ENCODE measurements at regions not wholly inside any gene's neighbourhood (a gene's known extent, or its start where the extent isn't known, plus 50 kb on each side); places are given as distances from the start of the nearest gene placed in this dataset.
"Not testable (repeated sequence)": the region's sequence is repeated elsewhere in the genome, so short reads cannot be mapped to it uniquely, and the experiment has no call there.

DNA sequence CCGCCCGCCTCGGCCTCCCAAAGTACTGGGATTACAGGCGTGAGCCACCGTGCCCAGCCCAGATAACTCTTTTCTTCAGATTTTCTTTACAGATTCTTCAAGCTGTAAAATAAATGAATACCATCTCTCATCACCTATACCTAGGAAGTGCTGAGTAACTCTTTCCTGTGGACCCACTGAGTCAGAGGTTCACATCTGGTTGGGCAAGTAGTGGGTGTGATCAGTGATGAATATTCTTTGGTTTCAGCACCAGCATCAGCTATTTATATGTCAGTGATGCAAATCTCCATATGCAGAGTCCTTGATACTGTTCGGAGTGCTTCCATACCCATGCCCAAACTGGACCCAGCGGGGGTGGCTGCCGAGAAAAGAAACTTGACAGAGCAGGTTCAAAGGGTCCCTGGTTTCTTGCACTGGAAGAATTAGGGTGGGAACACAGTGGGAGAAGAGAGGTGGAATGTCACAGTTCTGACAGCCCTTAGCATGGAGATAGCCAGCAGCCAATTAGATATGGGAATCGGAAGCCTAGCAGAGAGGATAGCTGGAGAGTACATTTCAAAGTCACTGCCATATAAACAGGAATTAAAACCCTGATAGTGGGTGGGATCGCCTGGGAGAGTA lies 64.9 kb upstream of the DDR1 start:
- H3K27me3 ChIP-seq: no peaks in the 10 kb centered on the region
- peak overlapping the region; percentile 28 for H3K27ac ChIP-seq
- H3K4me1 ChIP-seq (ENCODE audit: low read depth): peaks cover 31% of the 10 kb centered on the region
- no peaks in the 10 kb centered on the region for H3K9me3 ChIP-seq (ENCODE audit: low read depth)
- no peaks in the 10 kb centered on the region for H3K36me3 ChIP-seq
- TF ChIP-seq, protein P1, sequence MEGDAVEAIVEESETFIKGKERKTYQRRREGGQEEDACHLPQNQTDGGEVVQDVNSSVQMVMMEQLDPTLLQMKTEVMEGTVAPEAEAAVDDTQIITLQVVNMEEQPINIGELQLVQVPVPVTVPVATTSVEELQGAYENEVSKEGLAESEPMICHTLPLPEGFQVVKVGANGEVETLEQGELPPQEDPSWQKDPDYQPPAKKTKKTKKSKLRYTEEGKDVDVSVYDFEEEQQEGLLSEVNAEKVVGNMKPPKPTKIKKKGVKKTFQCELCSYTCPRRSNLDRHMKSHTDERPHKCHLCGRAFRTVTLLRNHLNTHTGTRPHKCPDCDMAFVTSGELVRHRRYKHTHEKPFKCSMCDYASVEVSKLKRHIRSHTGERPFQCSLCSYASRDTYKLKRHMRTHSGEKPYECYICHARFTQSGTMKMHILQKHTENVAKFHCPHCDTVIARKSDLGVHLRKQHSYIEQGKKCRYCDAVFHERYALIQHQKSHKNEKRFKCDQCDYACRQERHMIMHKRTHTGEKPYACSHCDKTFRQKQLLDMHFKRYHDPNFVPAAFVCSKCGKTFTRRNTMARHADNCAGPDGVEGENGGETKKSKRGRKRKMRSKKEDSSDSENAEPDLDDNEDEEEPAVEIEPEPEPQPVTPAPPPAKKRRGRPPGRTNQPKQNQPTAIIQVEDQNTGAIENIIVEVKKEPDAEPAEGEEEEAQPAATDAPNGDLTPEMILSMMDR (IDR thresholded peaks at IDR 0.05; ENCODE audit: low read depth, low read length): no peak
- no peak overlapping the region for H3K4me3 ChIP-seq
- DNase-seq (ENCODE audit: low read depth in 1 of 2, low spot score in 1 of 2): no peak

DNA sequence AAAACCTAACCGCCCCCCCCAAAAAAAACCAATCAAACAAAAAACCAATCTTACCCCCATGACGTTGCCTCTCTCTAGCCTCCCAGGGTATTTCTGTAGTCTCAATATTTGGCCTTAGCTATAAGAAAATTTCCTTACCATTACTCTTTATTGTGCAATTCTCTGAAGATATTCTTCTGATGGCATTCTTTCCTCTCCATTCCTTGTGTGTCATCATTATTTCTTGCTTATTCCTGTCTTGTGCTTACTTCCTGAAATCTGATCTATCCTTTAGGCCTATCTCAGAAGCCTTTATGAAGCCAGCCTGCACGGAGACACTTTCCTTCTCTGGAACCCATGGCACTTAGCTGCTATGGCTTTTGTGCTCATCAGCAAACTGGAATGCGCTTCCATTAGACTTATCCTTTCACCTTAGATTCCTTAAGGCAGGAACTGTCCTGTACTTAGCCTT lies 65.9 kb upstream of the DDR1 start:
- Histone ChIP-seq H3K27me3 (no peaks in the 10 kb centered on the region), H3K9me3 (ENCODE audit: low read depth) (no peaks in the 10 kb centered on the region), H3K36me3 (no peaks in the 10 kb centered on the region), H3K27ac (peak overlapping the region; percentile 1), H3K4me1 (ENCODE audit: low read depth) (peaks cover 38% of the 10 kb centered on the region), H3K4me3 (no peak overlapping the region)
- peak in 1 of 2 donors; percentile 88 for DNase-seq (ENCODE audit: low read depth in 1 of 2, low spot score in 1 of 2)
- TF ChIP-seq, protein P1 (IDR thresholded peaks at IDR 0.05; ENCODE audit: low read depth, low read length): no peak

DNA sequence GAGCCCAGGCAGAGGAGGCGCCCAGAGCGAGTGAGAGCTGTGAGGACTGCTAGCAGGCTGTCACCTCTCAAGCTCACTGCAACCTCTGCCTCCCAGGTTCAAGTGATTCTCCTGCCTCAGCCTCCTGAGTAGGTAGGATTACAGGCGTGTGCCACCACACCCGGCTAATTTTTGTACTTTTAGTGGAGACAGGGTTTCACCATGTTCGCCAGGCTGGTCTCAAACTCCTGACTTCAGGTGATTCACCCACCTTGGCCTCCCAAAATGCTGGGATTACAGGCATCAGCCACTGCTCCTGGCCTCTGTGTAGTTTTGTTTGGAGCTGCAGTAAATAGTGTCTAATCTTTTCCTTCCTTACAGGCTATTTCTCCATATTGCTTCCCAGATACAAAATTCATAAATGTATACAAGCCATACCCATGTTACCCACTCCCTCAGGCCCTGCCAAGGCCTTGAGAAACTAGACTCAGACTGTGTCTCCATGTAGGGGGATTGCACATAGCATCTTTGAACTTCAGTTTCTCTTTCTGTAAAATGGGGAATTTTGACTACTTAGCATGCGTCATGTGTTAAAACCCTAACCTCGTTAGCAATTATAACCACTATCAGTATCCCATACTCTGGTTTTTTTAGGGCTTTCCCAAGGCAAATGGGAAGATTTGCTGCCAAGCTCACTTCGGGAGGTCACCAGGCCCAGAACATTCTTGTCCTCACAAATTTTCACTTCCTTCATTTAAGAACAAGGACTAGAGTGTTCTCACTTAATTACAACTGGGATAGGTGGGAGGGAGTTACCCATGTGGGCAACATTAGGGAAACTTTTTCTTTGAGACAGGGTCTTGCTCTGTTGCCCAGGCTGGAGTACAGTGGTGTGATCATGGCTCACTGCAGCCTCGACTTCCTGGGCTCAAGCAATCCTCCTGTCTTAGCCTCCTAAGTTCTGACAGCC lies 67.3 kb upstream of the DDR1 start:
- H3K4me1 ChIP-seq (ENCODE audit: low read depth): peaks cover 36% of the 10 kb centered on the region
- DNase-seq (ENCODE audit: low read depth in 1 of 2, low spot score in 1 of 2): no peak
- no peaks in the 10 kb centered on the region for H3K9me3 ChIP-seq (ENCODE audit: low read depth)
- no peaks in the 10 kb centered on the region for H3K27me3 ChIP-seq
- H3K36me3 ChIP-seq: no peaks in the 10 kb centered on the region
- TF ChIP-seq, protein P1 (IDR thresholded peaks at IDR 0.05; ENCODE audit: low read depth, low read length): no peak
- H3K27ac ChIP-seq: no peak overlapping the region
- H3K4me3 ChIP-seq: no peak overlapping the region

DNA sequence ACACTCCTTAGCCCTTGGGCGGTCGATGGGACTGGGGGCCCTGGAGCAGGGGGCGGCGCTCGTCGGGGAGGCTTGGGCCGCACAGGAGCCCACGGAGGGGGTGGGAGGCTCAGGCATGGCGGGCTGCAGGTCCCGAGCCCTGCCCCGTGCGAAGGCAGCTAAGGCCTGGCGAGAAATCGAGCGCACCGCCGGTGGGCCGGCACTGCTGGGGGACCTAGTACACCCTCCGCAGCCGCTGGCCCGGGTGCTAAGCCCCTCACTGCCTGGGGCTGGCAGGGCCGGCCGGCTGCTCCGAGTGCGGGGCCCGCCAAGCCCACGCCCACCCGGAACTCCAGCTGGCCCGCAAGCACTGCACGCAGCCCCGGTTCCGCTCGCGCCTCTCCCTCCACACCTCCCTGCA lies 68.0 kb upstream of the DDR1 start:
- not testable (repeated sequence) for H3K27ac ChIP-seq; H3K27me3 ChIP-seq; H3K4me3 ChIP-seq; H3K9me3 ChIP-seq (ENCODE audit: low read depth); H3K36me3 ChIP-seq; DNase-seq (ENCODE audit: low read depth in 1 of 2, low spot score in 1 of 2)
- H3K4me1 ChIP-seq (ENCODE audit: low read depth): peaks cover 29% of the 10 kb centered on the region

DNA sequence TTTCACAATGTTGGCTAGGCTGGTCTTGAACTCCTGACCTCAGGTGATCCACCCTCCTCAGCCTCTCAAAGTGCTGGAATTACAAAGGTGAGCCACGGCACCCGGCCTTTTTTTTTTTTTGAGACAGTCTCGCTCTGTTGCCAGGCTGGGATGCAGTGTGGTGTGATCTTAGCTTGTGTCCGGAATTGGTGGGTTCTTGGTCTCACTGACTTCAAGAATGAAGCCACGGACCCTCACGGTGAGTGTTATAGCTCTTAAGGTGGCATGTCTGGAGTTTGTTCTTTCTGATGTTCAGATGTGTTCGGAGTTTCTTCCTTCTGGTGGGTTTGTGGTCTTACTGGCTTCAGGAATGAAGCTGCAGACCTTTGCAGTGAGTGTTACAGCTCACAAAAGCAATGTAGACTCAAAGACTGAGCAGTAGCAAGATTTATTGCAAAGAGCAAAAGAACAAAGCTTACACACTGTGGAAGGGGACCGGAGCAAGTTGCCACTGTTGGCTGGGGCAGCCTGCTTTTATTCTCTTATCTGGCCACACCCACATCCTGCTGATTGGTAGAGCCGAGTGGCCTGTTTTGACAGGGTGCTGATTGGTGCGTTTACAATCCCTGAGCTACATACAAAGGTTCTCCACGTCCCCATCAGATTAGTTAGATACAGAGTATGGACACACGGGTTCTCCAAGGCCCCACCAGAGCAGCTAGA lies 69.1 kb upstream of the DDR1 start:
- not testable (repeated sequence) for H3K27me3 ChIP-seq; DNase-seq (ENCODE audit: low read depth in 1 of 2, low spot score in 1 of 2); H3K9me3 ChIP-seq (ENCODE audit: low read depth); H3K36me3 ChIP-seq; H3K27ac ChIP-seq; H3K4me3 ChIP-seq
- H3K4me1 ChIP-seq (ENCODE audit: low read depth): peaks cover 26% of the 10 kb centered on the region

DNA sequence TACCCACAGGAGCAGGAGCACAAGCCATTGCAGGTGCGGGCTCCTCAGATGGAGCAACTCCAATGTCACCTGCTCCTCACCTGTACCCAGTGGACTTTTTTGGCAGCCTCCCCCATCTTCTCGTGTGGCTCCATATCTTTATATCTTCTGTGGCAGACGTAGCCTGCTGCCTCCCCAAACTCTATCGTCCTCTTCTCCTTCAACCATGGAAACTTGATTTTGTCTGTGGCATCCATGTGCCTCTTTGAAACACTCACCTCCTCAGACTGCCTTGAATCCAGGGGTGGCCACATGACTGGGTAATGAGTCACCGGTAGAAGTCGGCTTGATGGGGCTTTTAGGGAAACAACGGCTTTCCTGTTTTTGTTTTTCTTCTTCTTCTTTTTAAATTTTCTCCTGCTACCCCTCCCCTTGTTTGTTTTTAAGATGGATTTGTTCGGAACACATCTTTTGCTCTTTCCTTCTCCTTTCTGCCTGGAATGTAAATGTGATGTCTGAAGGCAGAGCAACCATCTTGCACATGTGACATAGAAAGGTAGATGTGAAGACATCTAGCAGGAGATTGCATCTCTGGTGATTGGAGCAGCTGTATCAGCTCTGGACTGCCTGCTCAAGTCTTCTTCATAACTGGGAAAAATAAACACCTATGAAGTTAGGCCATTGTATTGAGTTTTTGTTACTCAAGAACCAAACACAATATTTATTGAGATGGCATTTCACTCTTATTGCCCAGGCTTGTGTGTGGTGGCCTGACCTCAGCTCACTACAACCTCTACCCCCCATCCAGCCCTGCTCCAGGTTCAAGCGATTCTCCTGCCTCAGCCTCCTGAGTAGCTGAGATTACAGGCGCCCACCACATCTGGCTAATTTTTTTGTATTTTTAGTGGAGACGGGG lies 69.9 kb upstream of the DDR1 start:
- peak overlapping the region; percentile 59 for H3K27ac ChIP-seq
- peaks cover 19% of the 10 kb centered on the region for H3K4me1 ChIP-seq (ENCODE audit: low read depth)
- H3K4me3 ChIP-seq: no peak overlapping the region
- DNase-seq (ENCODE audit: low read depth in 1 of 2, low spot score in 1 of 2): peak in 1 of 2 donors; percentile 72
- H3K9me3 ChIP-seq (ENCODE audit: low read depth): no peaks in the 10 kb centered on the region
- TF ChIP-seq, protein P1 (IDR thresholded peaks at IDR 0.05; ENCODE audit: low read depth, low read length): no peak
- no peaks in the 10 kb centered on the region for H3K27me3 ChIP-seq
- no peaks in the 10 kb centered on the region for H3K36me3 ChIP-seq

All from cardiac muscle cell (in vitro differentiated cells and primary cell).